D721Med (cell line): ENCODE measurements at regions not wholly inside any gene's neighbourhood (a gene's known extent, or its start where the extent isn't known, plus 50 kb on each side); places are given as distances from the start of the nearest gene placed in this dataset.

Source experiments
- DNase-seq: peaks from one replicate; pipeline ENCODE4 v3.0.0; 2011; ENCODE audit warnings: low spot score; ENCODE audit not compliant: insufficient read length
- FAIRE-seq: peaks from 2 replicates; lab custom pipeline; 2011; peaks lifted over from hg19 to GRCh38; lab: Jason Lieb, UNC
- TF ChIP-seq, protein P1 (sequence below): IDR thresholded peaks from 2 replicates; pipeline ENCODE4 v1.5.1; 2012; ENCODE audit warnings: mild to moderate bottlenecking, control low read depth; ENCODE audit not compliant: insufficient read depth; ENCODE audit errors: missing control alignments

DNA sequence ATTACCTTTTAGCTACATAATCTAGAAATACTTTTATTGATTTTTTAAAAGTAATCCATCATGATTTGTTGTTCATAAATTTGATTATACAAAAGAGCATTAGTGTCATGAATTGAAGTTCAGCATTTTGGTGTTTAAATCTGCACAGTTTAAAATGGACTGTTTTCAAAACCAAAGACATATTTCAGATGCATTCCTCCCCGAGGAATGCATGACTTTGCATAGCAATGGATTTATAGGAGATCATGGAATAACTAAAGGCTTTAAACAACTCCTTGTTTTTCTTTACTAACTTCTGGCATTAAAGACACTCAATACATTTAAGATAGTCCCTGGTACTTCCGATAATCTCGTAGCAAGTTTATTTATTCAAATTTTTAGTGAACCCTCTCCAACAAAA, 863.1 kb upstream of the TMPRSS15 start:
- no peak for FAIRE-seq
- no peak for DNase-seq
- TF ChIP-seq, protein P1, sequence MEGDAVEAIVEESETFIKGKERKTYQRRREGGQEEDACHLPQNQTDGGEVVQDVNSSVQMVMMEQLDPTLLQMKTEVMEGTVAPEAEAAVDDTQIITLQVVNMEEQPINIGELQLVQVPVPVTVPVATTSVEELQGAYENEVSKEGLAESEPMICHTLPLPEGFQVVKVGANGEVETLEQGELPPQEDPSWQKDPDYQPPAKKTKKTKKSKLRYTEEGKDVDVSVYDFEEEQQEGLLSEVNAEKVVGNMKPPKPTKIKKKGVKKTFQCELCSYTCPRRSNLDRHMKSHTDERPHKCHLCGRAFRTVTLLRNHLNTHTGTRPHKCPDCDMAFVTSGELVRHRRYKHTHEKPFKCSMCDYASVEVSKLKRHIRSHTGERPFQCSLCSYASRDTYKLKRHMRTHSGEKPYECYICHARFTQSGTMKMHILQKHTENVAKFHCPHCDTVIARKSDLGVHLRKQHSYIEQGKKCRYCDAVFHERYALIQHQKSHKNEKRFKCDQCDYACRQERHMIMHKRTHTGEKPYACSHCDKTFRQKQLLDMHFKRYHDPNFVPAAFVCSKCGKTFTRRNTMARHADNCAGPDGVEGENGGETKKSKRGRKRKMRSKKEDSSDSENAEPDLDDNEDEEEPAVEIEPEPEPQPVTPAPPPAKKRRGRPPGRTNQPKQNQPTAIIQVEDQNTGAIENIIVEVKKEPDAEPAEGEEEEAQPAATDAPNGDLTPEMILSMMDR, result no peak

DNA sequence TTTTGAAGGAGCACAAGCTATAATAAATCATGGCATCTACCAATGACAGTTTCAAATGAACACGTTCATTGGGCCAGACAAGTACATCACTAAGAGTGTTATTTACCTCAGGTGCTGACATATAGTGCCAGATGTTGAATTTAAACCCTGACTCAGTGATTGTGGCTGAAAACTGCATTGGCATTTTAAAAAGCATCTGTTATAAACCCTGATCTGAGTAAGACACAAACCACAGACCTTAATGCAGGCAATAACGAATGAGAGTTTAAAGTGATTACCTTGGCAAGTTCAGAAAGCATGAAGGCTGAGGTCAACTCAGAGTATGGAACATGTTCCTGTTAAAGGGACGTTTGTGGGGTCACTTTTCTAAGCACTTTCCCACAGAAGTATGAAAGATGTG, 865.1 kb upstream of the TMPRSS15 start:
- DNase-seq, result no peak

DNA sequence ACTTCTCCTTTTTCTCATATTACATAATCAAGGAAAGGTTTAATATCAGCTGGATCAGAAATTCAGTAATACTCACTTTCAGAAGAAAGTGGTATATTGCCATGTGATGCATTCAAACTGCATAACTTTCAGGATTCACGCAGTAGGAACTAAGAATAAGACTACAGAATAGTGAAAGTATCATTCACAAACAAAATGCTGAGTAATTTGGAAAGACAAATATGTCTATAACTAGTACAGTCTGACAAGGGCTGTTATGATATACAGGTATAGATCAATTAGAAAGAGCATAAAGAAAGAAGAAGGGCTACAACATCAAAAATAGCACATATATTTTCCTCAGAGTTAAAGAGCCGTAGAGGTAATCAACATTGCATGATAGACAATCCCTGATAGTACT, 871.5 kb upstream of the TMPRSS15 start:
- TF ChIP-seq, protein P1, result no peak
- DNase-seq (no peak), FAIRE-seq (no peak)

More for the DNA sequence above, 865.1 kb upstream of the TMPRSS15 start:
- TF ChIP-seq, protein P1, result no peak
- no peak for FAIRE-seq

DNA sequence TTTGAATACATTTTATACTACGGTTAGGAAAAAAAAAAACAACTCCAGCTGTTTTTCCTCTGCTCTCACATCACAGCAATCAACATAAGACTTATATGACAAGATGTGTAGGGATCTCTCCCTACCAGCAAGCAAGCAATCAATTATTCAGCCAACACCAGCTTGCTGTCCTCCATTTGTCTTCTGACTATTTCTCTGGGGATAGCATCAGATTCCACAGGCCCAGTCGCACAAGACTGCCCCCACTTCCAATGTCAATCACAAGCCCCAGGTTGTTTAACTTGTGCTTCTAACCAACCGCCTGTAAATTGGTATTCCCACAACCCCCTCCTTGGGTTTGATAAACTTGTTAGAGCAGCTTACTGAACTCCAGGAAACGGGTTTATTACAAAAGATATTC, 873.1 kb upstream of the TMPRSS15 start:
- no peak for DNase-seq
- no peak for FAIRE-seq
- TF ChIP-seq, protein P1, result no peak

DNA sequence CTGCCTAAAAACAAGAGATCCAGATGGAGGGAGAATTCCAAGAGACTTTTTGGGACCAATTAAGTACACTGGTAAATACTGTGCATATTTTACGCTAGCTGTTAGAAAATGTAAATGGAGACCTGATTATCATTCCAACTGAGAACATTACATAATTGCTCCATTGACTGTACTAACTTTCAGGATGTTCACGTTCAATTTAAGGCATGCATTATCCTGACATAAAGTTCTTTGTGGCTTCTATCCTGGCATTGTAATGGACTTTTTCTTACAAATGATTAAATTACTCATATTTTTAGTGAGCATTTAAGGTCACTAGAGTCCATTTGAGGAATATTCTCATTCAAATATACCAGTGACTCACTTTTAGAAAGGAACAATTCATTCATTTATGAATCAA, 883.3 kb upstream of the TMPRSS15 start:
- DNase-seq (no peak), FAIRE-seq (no peak)
- TF ChIP-seq, protein P1, result no peak

DNA sequence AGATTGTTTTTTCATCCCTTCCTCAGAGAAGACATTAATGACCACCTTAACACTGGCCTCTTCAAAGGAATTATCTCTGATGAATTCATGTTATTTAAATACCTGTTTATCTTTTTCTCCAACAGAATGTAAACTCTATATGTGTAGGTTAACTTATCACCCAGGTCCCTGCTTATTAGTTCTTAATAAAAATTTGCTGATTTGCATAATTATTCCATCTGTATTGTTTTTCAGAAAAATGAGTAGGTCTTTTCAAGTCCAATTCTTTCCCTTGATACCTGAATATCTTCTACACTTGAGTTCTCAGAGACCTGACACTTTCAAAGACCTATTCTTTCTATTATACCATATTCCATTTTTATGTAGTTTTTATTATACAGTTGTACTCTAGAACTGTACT, 886.7 kb upstream of the TMPRSS15 start:
- TF ChIP-seq, protein P1, result no peak
- DNase-seq (no peak), FAIRE-seq (no peak)

DNA sequence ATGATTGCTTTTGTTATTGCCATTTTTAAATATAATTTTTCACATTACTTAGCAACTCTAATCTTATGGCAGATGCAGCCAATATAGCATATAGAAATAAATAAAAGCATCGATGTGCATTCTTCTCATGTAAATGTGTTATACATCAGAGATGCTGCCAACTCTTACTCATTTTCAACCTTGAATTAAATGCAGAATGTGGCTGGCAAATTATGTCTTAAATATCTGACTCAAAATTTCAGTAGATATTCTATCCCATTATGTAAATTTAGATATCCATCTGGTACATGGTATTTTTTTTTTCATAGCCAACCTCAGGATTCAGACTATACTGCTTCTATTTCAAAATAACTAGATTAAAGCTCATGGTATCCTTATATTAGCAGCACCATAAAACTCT, 916.7 kb upstream of the TMPRSS15 start:
- TF ChIP-seq, protein P1, result no peak
- DNase-seq, result no peak
- no peak for FAIRE-seq
